IPS-18a (cell line): ENCODE measurements at regions not wholly inside any gene's neighbourhood (a gene's known extent, or its start where the extent isn't known, plus 50 kb on each side); places are given as distances from the start of the nearest gene placed in this dataset.

Source experiments
- H3K27ac ChIP-seq: one replicate; pipeline ENCODE4 v1.5.1; 2013; ENCODE audit warnings: low read length
- H3K27me3 ChIP-seq: one replicate; pipeline ENCODE4 v1.6.1; 2013; ENCODE audit warnings: mild to moderate bottlenecking, low read length; ENCODE audit not compliant: control insufficient read depth, insufficient read depth
- H3K36me3 ChIP-seq: one replicate; pipeline ENCODE4 v1.6.1; 2013; ENCODE audit warnings: low read depth, low read length; ENCODE audit not compliant: control insufficient read depth
- H3K4me1 ChIP-seq: one replicate; pipeline ENCODE4 v1.6.1; 2013; ENCODE audit warnings: low read depth, low read length; ENCODE audit not compliant: control insufficient read depth
- H3K4me3 ChIP-seq: one replicate; pipeline ENCODE4 v1.5.1; 2013; ENCODE audit warnings: low read length
- H3K9ac ChIP-seq: one replicate; pipeline ENCODE4 v1.6.1; 2013; ENCODE audit warnings: mild to moderate bottlenecking, low read length, moderate library complexity
- H3K9me3 ChIP-seq: one replicate; pipeline ENCODE4 v1.6.1; 2013; ENCODE audit warnings: low read depth, low read length; ENCODE audit not compliant: control insufficient read depth

GRCh38 chr2:42895134-42895790 lies 102.9 kb upstream of the HAAO start:
- no peaks in the 10 kb centered on the region for H3K36me3 ChIP-seq
- no peaks in the 10 kb centered on the region for H3K4me1 ChIP-seq
- H3K4me3 ChIP-seq, result no peak overlapping the region
- no peak overlapping the region for H3K27ac ChIP-seq
- H3K9ac ChIP-seq, result no peak overlapping the region
- no peaks in the 10 kb centered on the region for H3K27me3 ChIP-seq
- H3K9me3 ChIP-seq, result no peaks in the 10 kb centered on the region

GRCh38 chr2:42893047-42893758 lies 100.8 kb upstream of the HAAO start:
- Histone ChIP-seq H3K4me3 (no peak overlapping the region), H3K36me3 (no peaks in the 10 kb centered on the region), H3K27me3 (no peaks in the 10 kb centered on the region), H3K27ac (no peak overlapping the region), H3K9me3 (no peaks in the 10 kb centered on the region), H3K9ac (no peak overlapping the region), H3K4me1 (no peaks in the 10 kb centered on the region)

- Histone ChIP-seq H3K9ac (no peak overlapping the region), H3K27ac (no peak overlapping the region), H3K27me3 (no peaks in the 10 kb centered on the region), H3K9me3 (no peaks in the 10 kb centered on the region), H3K4me1 (no peaks in the 10 kb centered on the region), H3K36me3 (no peaks in the 10 kb centered on the region), H3K4me3 (no peak overlapping the region)
Measured at GRCh38 chr2:42890791-42891355, 98.5 kb upstream of the HAAO start.

GRCh38 chr2:42888321-42889245 lies 96.2 kb upstream of the HAAO start:
- Histone ChIP-seq H3K4me1 (no peaks in the 10 kb centered on the region), H3K4me3 (no peak overlapping the region), H3K9me3 (no peaks in the 10 kb centered on the region), H3K36me3 (no peaks in the 10 kb centered on the region), H3K9ac (no peak overlapping the region), H3K27me3 (no peaks in the 10 kb centered on the region), H3K27ac (no peak overlapping the region)

- no peak overlapping the region for H3K4me3 ChIP-seq
- no peak overlapping the region for H3K9ac ChIP-seq
- H3K27me3 ChIP-seq, result no peaks in the 10 kb centered on the region
- no peaks in the 10 kb centered on the region for H3K36me3 ChIP-seq
- H3K27ac ChIP-seq, result no peak overlapping the region
- H3K4me1 ChIP-seq, result no peaks in the 10 kb centered on the region
- H3K9me3 ChIP-seq, result no peaks in the 10 kb centered on the region
Measured at GRCh38 chr2:42886921-42887320, 94.5 kb upstream of the HAAO start.

- Histone ChIP-seq H3K9me3 (no peaks in the 10 kb centered on the region), H3K27ac (no peak overlapping the region), H3K4me1 (no peaks in the 10 kb centered on the region), H3K9ac (no peak overlapping the region), H3K4me3 (no peak overlapping the region), H3K36me3 (no peaks in the 10 kb centered on the region), H3K27me3 (no peaks in the 10 kb centered on the region)
Measured at GRCh38 chr2:42882756-42883155, 90.4 kb upstream of the HAAO start.

- Histone ChIP-seq H3K9ac (no peak overlapping the region), H3K4me1 (no peaks in the 10 kb centered on the region), H3K36me3 (no peaks in the 10 kb centered on the region), H3K27me3 (no peaks in the 10 kb centered on the region), H3K4me3 (no peak overlapping the region), H3K27ac (no peak overlapping the region), H3K9me3 (no peaks in the 10 kb centered on the region)
Measured at GRCh38 chr2:42881732-42882131, 89.3 kb upstream of the HAAO start.

GRCh38 chr2:42880738-42881690 lies 88.6 kb upstream of the HAAO start:
- H3K27ac ChIP-seq, result no peak overlapping the region
- no peak overlapping the region for H3K4me3 ChIP-seq
- H3K4me1 ChIP-seq, result no peaks in the 10 kb centered on the region

GRCh38 chr2:42879913-42880737 lies 87.7 kb upstream of the HAAO start:
- Histone ChIP-seq H3K36me3 (no peaks in the 10 kb centered on the region), H3K9ac (no peak overlapping the region), H3K27me3 (no peaks in the 10 kb centered on the region), H3K4me3 (no peak overlapping the region), H3K9me3 (no peaks in the 10 kb centered on the region), H3K27ac (no peak overlapping the region), H3K4me1 (no peaks in the 10 kb centered on the region)

More at GRCh38 chr2:42880738-42881690, 88.6 kb upstream of the HAAO start:
- no peaks in the 10 kb centered on the region for H3K9me3 ChIP-seq
- H3K27me3 ChIP-seq, result no peaks in the 10 kb centered on the region
- H3K9ac ChIP-seq, result no peak overlapping the region
- no peaks in the 10 kb centered on the region for H3K36me3 ChIP-seq

GRCh38 chr2:42879121-42879705 lies 86.8 kb upstream of the HAAO start:
- Histone ChIP-seq H3K4me3 (no peak overlapping the region), H3K27ac (no peak overlapping the region), H3K4me1 (no peaks in the 10 kb centered on the region), H3K9me3 (no peaks in the 10 kb centered on the region), H3K27me3 (no peaks in the 10 kb centered on the region), H3K9ac (no peak overlapping the region), H3K36me3 (no peaks in the 10 kb centered on the region)
